ENCODE measurements at regions not wholly inside any gene's neighbourhood (a gene's known extent, or its start where the extent isn't known, plus 50 kb on each side); places are given as distances from the start of the nearest gene placed in this dataset.

GRCh38 chr5:52543594-52543993 is 244.1 kb upstream of the ITGA1 start:
- TF ChIP-seq CTCF (IDR thresholded peaks at IDR 0.05; ENCODE audit: poor library complexity, severe bottlenecking) (no peak), POLR2AphosphoS5 (IDR thresholded peaks at IDR 0.05) (no peak)
